Brain microvascular endothelial cell (primary cell): ENCODE measurements at regions not wholly inside any gene's neighbourhood (a gene's known extent, or its start where the extent isn't known, plus 50 kb on each side); places are given as distances from the start of the nearest gene placed in this dataset.

Source experiments
- DNase-seq: peaks from one replicate; pipeline ENCODE4 v3.0.0-alpha.2; 2020
- H3K27ac ChIP-seq: fragments of 250-450 bp; sonication (Bioruptor Pico); 2 replicates; pipeline ENCODE4 v1.5.1; 2020; ENCODE audit warnings: mild to moderate bottlenecking, moderate library complexity
- H3K27me3 ChIP-seq: fragments of 250-450 bp; sonication (Bioruptor Pico); replicated peaks from 2 replicates; pipeline ENCODE4 v1.5.1; 2020; ENCODE audit warnings: mild to moderate bottlenecking
- H3K36me3 ChIP-seq: fragments of 250-450 bp; sonication (Bioruptor Pico); replicated peaks from 2 replicates; pipeline ENCODE4 v1.5.1; 2020; ENCODE audit warnings: mild to moderate bottlenecking
- H3K4me3 ChIP-seq: 2 replicates; pipeline ENCODE4 v1.5.1; 2011; ENCODE audit warnings: low read depth, mild to moderate bottlenecking, control low read depth, low read length, moderate library complexity
- CTCF ChIP-seq: IDR thresholded peaks from 2 replicates; pipeline ENCODE4 v1.5.1; 2011; ENCODE audit warnings: low read depth, mild to moderate bottlenecking, moderate library complexity, low read length, control low read depth, inconsistent platforms; ENCODE audit errors: missing control alignments
- in situ Hi-C: cut with HindIII; loops from 2 replicates; pipeline ENCODE4 v1.10.0; 2017; ENCODE audit warnings: low sequenced_read_pairs, low pct_ligation_motif_present

GRCh38 chr6:81401970-81402690 is 350.4 kb downstream of the TENT5A start:
- Histone ChIP-seq H3K4me3 (no peak overlapping the region), H3K27ac (no peak overlapping the region), H3K36me3 (no peaks in the 10 kb centered on the region), H3K27me3 (no peaks in the 10 kb centered on the region)
- TF ChIP-seq CTCF = no peak
- peak; percentile 22 for DNase-seq
- in situ Hi-C loops = no loop called here

- Histone ChIP-seq H3K36me3 (no peaks in the 10 kb centered on the region), H3K4me3 (no peak overlapping the region), H3K27me3 (no peaks in the 10 kb centered on the region), H3K27ac (no peak overlapping the region)
- in situ Hi-C loops = no loop called here
- TF ChIP-seq CTCF = no peak
- no peak for DNase-seq
These were observed 355.6 kb downstream of the TENT5A start for GRCh38 chr6:81396916-81397315.

- no peak overlapping the region for H3K4me3 ChIP-seq
- H3K27ac ChIP-seq = no peak overlapping the region
- no peaks in the 10 kb centered on the region for H3K27me3 ChIP-seq
- no peak for TF ChIP-seq CTCF
- in situ Hi-C loops = no loop called here
- no peak for DNase-seq
- no peaks in the 10 kb centered on the region for H3K36me3 ChIP-seq
These were observed 365.3 kb downstream of the TENT5A start for GRCh38 chr6:81387163-81387562.

- Histone ChIP-seq H3K4me3 (no peak overlapping the region), H3K27ac (no peak overlapping the region), H3K36me3 (no peaks in the 10 kb centered on the region), H3K27me3 (no peaks in the 10 kb centered on the region)
- no peak for DNase-seq
- in situ Hi-C loops = no loop called here
- no peak for TF ChIP-seq CTCF
These were observed 367.6 kb downstream of the TENT5A start for GRCh38 chr6:81384921-81385320.

GRCh38 chr6:81383472-81383871 is 369.0 kb downstream of the TENT5A start:
- in situ Hi-C loops = no loop called here
- no peak for DNase-seq

More at GRCh38 chr6:81383472-81383871, 369.0 kb downstream of the TENT5A start:
- H3K4me3 ChIP-seq = no peak overlapping the region
- no peak for TF ChIP-seq CTCF
- H3K27ac ChIP-seq = no peak overlapping the region
- no peaks in the 10 kb centered on the region for H3K27me3 ChIP-seq
- no peaks in the 10 kb centered on the region for H3K36me3 ChIP-seq
